ENCODE measurements at regions not wholly inside any gene's neighbourhood (a gene's known extent, or its start where the extent isn't known, plus 50 kb on each side); places are given as distances from the start of the nearest gene placed in this dataset.

- intact Hi-C loops (cut with micrococcal nuclease), result no loop called here
- no peak for TF ChIP-seq CTCF (IDR thresholded peaks at IDR 0.05)
- Histone ChIP-seq H3K27ac (ENCODE audit: low read length) (no peak overlapping the region), H3K4me1 (ENCODE audit: control insufficient read depth, insufficient read depth, low read length) (no peaks in the 10 kb centered on the region), H3K27me3 (ENCODE audit: control insufficient read depth, insufficient read depth, low read length) (no peaks in the 10 kb centered on the region), H3K36me3 (ENCODE audit: control insufficient read depth, insufficient read depth, low read length) (no peaks in the 10 kb centered on the region), H3K4me3 (ENCODE audit: low read length) (no peak overlapping the region), H3K9me3 (ENCODE audit: control insufficient read depth, insufficient read depth, low read length) (peaks cover 2% of the 10 kb centered on the region)
- Mint-ChIP-seq H3K4me3 (no peak overlapping the region), H3K27ac (no peak overlapping the region), H3K36me3 (peaks cover 6% of the 10 kb centered on the region), H3K9me3 (peaks cover 19 to 25% of the 10 kb centered on the region in 2 donors), H3K27me3 (ENCODE audit: low read depth in 2 of 2) (no peaks in the 10 kb centered on the region), H3K4me1 (no peaks in the 10 kb centered on the region)
- ATAC-seq, result no peak
- DNase-seq, result no peak
Measured at GRCh38 chr14:82052778-82053177, 519.1 kb upstream of the SEL1L start.

DNA sequence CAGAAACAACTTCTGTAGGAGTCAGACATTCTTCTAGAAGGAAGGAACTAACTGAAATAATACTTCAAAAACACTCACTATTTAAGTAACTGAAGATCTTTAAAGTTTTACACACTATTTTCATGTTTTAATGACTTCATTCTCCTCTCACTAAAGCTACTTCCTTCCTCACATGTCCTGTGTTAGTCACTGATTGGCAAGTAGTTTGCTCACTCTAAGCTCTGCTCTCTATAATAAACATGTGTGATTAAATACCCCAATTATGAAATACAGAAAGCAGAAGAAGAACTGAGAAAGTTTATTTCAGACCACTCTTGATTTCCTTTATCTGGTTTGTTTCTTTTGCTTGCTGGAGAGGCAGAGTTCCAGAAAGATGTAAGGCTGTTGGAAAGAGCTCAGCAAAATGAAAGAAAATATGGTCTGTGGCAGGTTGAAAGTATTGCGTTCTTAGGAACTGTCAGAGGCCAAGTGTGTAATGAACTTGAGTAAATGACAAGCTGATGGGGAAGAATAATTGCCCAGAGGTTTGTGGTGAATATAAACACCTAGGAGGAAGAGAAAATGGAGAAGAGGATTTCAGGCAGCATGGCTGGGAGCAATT is 522.0 kb upstream of the SEL1L start:
- H3K27me3 ChIP-seq (ENCODE audit: control insufficient read depth, insufficient read depth, low read length), result no peaks in the 10 kb centered on the region
- no peak overlapping the region for H3K4me3 ChIP-seq (ENCODE audit: low read length)
- no peak for TF ChIP-seq CTCF (IDR thresholded peaks at IDR 0.05)
- no peaks in the 10 kb centered on the region for H3K36me3 ChIP-seq (ENCODE audit: control insufficient read depth, insufficient read depth, low read length)
- H3K36me3 Mint-ChIP-seq, result no peaks in the 10 kb centered on the region
- peaks cover 12 to 14% of the 10 kb centered on the region in 2 donors for H3K9me3 Mint-ChIP-seq
- no peaks in the 10 kb centered on the region for H3K4me1 Mint-ChIP-seq
- peaks cover 13% of the 10 kb centered on the region for H3K9me3 ChIP-seq (ENCODE audit: control insufficient read depth, insufficient read depth, low read length)
- no peak for ATAC-seq
- H3K27ac Mint-ChIP-seq, result no peak overlapping the region
- no peaks in the 10 kb centered on the region for H3K27me3 Mint-ChIP-seq (ENCODE audit: low read depth in 2 of 2)
- DNase-seq, result no peak
- H3K4me1 ChIP-seq (ENCODE audit: control insufficient read depth, insufficient read depth, low read length), result no peaks in the 10 kb centered on the region
- intact Hi-C loops (cut with micrococcal nuclease), result no loop called here
- H3K27ac ChIP-seq (ENCODE audit: low read length), result no peak overlapping the region
- no peak overlapping the region for H3K4me3 Mint-ChIP-seq
- WGBS (ENCODE audit: insufficient coverage), result 10% methylated on average over 1 of the region's 1 CpG

- Mint-ChIP-seq H3K9me3 (peaks cover 26 to 38% of the 10 kb centered on the region in 2 donors), H3K27me3 (ENCODE audit: low read depth in 2 of 2) (no peaks in the 10 kb centered on the region), H3K4me1 (no peaks in the 10 kb centered on the region), H3K27ac (no peak overlapping the region), H3K4me3 (no peak overlapping the region), H3K36me3 (peaks cover 6% of the 10 kb centered on the region)
- ATAC-seq (no peak), DNase-seq (no peak)
- 74% methylated on average over 3 of the region's 3 CpGs for WGBS (ENCODE audit: insufficient coverage)
- H3K4me1 ChIP-seq (ENCODE audit: control insufficient read depth, insufficient read depth, low read length), result no peaks in the 10 kb centered on the region
- H3K9me3 ChIP-seq (ENCODE audit: control insufficient read depth, insufficient read depth, low read length), result peaks cover 11% of the 10 kb centered on the region
- H3K36me3 ChIP-seq (ENCODE audit: control insufficient read depth, insufficient read depth, low read length), result no peaks in the 10 kb centered on the region
- H3K27me3 ChIP-seq (ENCODE audit: control insufficient read depth, insufficient read depth, low read length), result no peaks in the 10 kb centered on the region
- no peak for TF ChIP-seq CTCF (IDR thresholded peaks at IDR 0.05)
- intact Hi-C loops (cut with micrococcal nuclease), result no loop called here
- H3K4me3 ChIP-seq (ENCODE audit: low read length), result no peak overlapping the region
- H3K27ac ChIP-seq (ENCODE audit: low read length), result no peak overlapping the region
Measured at GRCh38 chr14:82060219-82060618, 526.6 kb upstream of the SEL1L start.

- Histone ChIP-seq H3K4me3 (ENCODE audit: low read length) (no peak overlapping the region), H3K27ac (ENCODE audit: low read length) (no peak overlapping the region), H3K27me3 (ENCODE audit: control insufficient read depth, insufficient read depth, low read length) (no peaks in the 10 kb centered on the region), H3K36me3 (ENCODE audit: control insufficient read depth, insufficient read depth, low read length) (no peaks in the 10 kb centered on the region), H3K4me1 (ENCODE audit: control insufficient read depth, insufficient read depth, low read length) (no peaks in the 10 kb centered on the region), H3K9me3 (ENCODE audit: control insufficient read depth, insufficient read depth, low read length) (no peaks in the 10 kb centered on the region)
- peaks cover 21 to 37% of the 10 kb centered on the region in 2 donors for H3K9me3 Mint-ChIP-seq
- intact Hi-C loops (cut with micrococcal nuclease), result no loop called here
- WGBS (ENCODE audit: insufficient coverage), result 75% methylated on average over 8 of the region's 11 CpGs
- peaks cover 6% of the 10 kb centered on the region for H3K36me3 Mint-ChIP-seq
- no peaks in the 10 kb centered on the region for H3K27me3 Mint-ChIP-seq (ENCODE audit: low read depth in 2 of 2)
- H3K27ac Mint-ChIP-seq, result no peak overlapping the region
- TF ChIP-seq CTCF (IDR thresholded peaks at IDR 0.05), result no peak
- H3K4me3 Mint-ChIP-seq, result no peak overlapping the region
- no peaks in the 10 kb centered on the region for H3K4me1 Mint-ChIP-seq
- no peak for ATAC-seq
- no peak for DNase-seq
Measured at GRCh38 chr14:82067221-82067875, 533.7 kb upstream of the SEL1L start.

Measured in natural killer cell (primary cell).